SU-DHL-6 (cell line): ENCODE measurements at regions not wholly inside any gene's neighbourhood (a gene's known extent, or its start where the extent isn't known, plus 50 kb on each side); places are given as distances from the start of the nearest gene placed in this dataset.

Experiments
- H2AFZ ChIP-seq: fragments of 200-600 bp; sonication (generic); 2 replicates; pipeline ENCODE4 v1.6.1; 2014; ENCODE audit warnings: low read depth, mild to moderate bottlenecking, moderate library complexity, mixed read lengths, antibody characterized with exemption, low read length; ENCODE audit not compliant: severe bottlenecking
- H3F3A ChIP-seq: fragments of 200-600 bp; shearing (Covaris generic); 2 replicates; pipeline ENCODE4 v1.6.0; 2016; ENCODE audit warnings: antibody characterized with exemption, mild to moderate bottlenecking; ENCODE audit not compliant: insufficient read depth
- H3K27ac ChIP-seq: fragments of 200-600 bp; sonication (generic); 2 replicates; pipeline ENCODE4 v1.5.1; 2016; ENCODE audit warnings: low read depth, mild to moderate bottlenecking, low read length, moderate library complexity, mixed read lengths
- H3K27me3 ChIP-seq: fragments of 200-600 bp; sonication (generic), shearing (Covaris generic); 2 replicates; pipeline ENCODE4 v1.6.0; 2014; ENCODE audit warnings: mild to moderate bottlenecking, low read length
- H3K36me3 ChIP-seq: fragments of 200-600 bp; sonication (generic); 2 replicates; pipeline ENCODE4 v1.6.1; 2014; ENCODE audit warnings: mild to moderate bottlenecking, low read length, mixed read lengths
- H3K4me2 ChIP-seq: fragments of 300-600, 200-600 bp; shearing (Covaris generic), sonication (generic); 2 replicates; pipeline ENCODE4 v1.6.0; 2014; ENCODE audit warnings: low read length, low read depth, mild to moderate bottlenecking; ENCODE audit not compliant: poor library complexity, severe bottlenecking
- H3K4me3 ChIP-seq: fragments of 200-600 bp; sonication (generic); 2 replicates; pipeline ENCODE4 v1.5.1; 2014; ENCODE audit warnings: antibody characterized with exemption, low read length, mild to moderate bottlenecking, mixed read lengths; ENCODE audit not compliant: insufficient read depth, poor library complexity, severe bottlenecking
- H3K79me2 ChIP-seq: fragments of 200-600 bp; sonication (generic); 2 replicates; pipeline ENCODE4 v1.6.1; 2014; ENCODE audit warnings: mild to moderate bottlenecking, low read length, moderate library complexity; ENCODE audit not compliant: insufficient read depth
- H3K9ac ChIP-seq: fragments of 200-600 bp; sonication (generic); 2 replicates; pipeline ENCODE4 v1.7.0; 2014; ENCODE audit warnings: mild to moderate bottlenecking, low read length
- H3K9me2 ChIP-seq: fragments of 200-600 bp; sonication (generic); replicated peaks from 2 replicates; pipeline ENCODE4 v1.6.1; 2014; ENCODE audit warnings: low read length; ENCODE audit not compliant: insufficient read depth
- H3K9me3 ChIP-seq: fragments of 200-600 bp; sonication (generic); 2 replicates; pipeline ENCODE4 v1.6.1; 2014; ENCODE audit warnings: low read length, mixed read lengths; ENCODE audit not compliant: insufficient read depth
- H4K20me1 ChIP-seq: fragments of 200-600 bp; sonication (generic); 2 replicates; pipeline ENCODE4 v1.6.1; 2014; ENCODE audit warnings: low read depth, mild to moderate bottlenecking, antibody characterized with exemption, low read length, moderate library complexity, mixed read lengths
- EZH2phosphoT487 ChIP-seq: fragments of 200-600 bp; sonication (generic), shearing (Covaris generic); conservative IDR thresholded peaks from 2 replicates; pipeline ENCODE4 v1.6.1; 2018; ENCODE audit warnings: mild to moderate bottlenecking, antibody characterized with exemption, low read length, moderate library complexity, mixed read lengths
- TF ChIP-seq, protein P1 (sequence below): fragments of 200-600 bp; sonication (generic); IDR thresholded peaks from one replicate; pipeline ENCODE4 v1.5.1; 2017; ENCODE audit warnings: antibody characterized with exemption, mild to moderate bottlenecking, low read length, moderate library complexity; ENCODE audit not compliant: insufficient read depth, poor library complexity, severe bottlenecking

DNA sequence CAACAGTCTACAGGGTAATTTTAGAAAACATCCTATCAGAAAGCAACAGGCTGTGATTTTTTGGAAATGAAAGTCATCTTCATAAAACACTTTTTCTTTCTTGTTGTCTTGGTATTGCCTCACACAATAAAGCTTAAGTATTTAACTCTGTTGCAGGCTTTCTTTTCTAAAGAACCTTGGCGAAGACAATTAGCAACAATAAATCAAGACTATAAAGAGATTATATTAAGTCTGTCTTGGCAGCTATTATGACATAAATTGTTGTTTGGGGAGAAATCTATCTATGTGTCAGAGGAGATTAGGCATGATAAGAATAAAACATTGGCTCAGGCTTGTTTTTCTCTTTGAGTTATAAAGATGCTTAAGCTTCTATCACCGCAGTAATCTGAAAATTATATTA, 1774.8 kb downstream of the ARAP2 start:
- Histone ChIP-seq H3K27me3 (no peaks in the 10 kb centered on the region), H3K9me2 (no peaks in the 10 kb centered on the region), H4K20me1 (no peaks in the 10 kb centered on the region), H3K4me3 (no peak overlapping the region), H3K36me3 (no peaks in the 10 kb centered on the region), H3K9ac (no peak overlapping the region), H3K27ac (no peak overlapping the region), H3K79me2 (no peaks in the 10 kb centered on the region), H2AFZ (peak overlapping the region; percentile 56), H3F3A (no peaks in the 10 kb centered on the region), H3K4me2 (no peak overlapping the region), H3K9me3 (peaks cover 3% of the 10 kb centered on the region; the same call in 1 of the 2 replicates)
- TF ChIP-seq, protein P1, sequence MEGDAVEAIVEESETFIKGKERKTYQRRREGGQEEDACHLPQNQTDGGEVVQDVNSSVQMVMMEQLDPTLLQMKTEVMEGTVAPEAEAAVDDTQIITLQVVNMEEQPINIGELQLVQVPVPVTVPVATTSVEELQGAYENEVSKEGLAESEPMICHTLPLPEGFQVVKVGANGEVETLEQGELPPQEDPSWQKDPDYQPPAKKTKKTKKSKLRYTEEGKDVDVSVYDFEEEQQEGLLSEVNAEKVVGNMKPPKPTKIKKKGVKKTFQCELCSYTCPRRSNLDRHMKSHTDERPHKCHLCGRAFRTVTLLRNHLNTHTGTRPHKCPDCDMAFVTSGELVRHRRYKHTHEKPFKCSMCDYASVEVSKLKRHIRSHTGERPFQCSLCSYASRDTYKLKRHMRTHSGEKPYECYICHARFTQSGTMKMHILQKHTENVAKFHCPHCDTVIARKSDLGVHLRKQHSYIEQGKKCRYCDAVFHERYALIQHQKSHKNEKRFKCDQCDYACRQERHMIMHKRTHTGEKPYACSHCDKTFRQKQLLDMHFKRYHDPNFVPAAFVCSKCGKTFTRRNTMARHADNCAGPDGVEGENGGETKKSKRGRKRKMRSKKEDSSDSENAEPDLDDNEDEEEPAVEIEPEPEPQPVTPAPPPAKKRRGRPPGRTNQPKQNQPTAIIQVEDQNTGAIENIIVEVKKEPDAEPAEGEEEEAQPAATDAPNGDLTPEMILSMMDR, result no peak
- no peak for TF ChIP-seq EZH2phosphoT487

DNA sequence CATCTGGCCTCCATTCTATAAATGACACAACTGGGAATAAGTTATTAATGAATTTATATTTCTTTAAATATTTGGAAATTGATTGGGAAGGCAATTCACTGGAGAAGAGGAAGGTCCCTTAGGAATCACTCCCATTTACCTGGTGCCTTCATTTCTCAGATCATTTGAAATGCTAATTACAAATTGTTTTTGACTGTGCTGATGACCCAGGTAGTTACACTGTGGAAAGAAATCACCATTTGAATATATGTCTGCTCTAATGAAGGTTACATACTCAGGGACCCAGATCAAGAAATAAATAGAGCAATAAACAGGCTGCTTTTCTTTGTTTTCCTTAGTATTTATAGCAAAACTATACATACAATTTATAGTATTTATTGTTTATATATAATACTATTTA, 1759.1 kb downstream of the ARAP2 start:
- H3F3A ChIP-seq, result no peaks in the 10 kb centered on the region
- TF ChIP-seq, protein P1, result no peak
- TF ChIP-seq EZH2phosphoT487, result no peak
- H3K9ac ChIP-seq, result no peak overlapping the region
- H3K27me3 ChIP-seq, result no peaks in the 10 kb centered on the region
- H3K9me2 ChIP-seq, result no peaks in the 10 kb centered on the region
- no peak overlapping the region for H3K4me2 ChIP-seq
- H4K20me1 ChIP-seq, result no peaks in the 10 kb centered on the region
- no peak overlapping the region for H3K4me3 ChIP-seq
- H2AFZ ChIP-seq, result no peak overlapping the region
- no peaks in the 10 kb centered on the region; the same call in 1 of the 2 replicates for H3K9me3 ChIP-seq
- H3K27ac ChIP-seq, result no peak overlapping the region
- no peaks in the 10 kb centered on the region for H3K36me3 ChIP-seq
- no peaks in the 10 kb centered on the region for H3K79me2 ChIP-seq

DNA sequence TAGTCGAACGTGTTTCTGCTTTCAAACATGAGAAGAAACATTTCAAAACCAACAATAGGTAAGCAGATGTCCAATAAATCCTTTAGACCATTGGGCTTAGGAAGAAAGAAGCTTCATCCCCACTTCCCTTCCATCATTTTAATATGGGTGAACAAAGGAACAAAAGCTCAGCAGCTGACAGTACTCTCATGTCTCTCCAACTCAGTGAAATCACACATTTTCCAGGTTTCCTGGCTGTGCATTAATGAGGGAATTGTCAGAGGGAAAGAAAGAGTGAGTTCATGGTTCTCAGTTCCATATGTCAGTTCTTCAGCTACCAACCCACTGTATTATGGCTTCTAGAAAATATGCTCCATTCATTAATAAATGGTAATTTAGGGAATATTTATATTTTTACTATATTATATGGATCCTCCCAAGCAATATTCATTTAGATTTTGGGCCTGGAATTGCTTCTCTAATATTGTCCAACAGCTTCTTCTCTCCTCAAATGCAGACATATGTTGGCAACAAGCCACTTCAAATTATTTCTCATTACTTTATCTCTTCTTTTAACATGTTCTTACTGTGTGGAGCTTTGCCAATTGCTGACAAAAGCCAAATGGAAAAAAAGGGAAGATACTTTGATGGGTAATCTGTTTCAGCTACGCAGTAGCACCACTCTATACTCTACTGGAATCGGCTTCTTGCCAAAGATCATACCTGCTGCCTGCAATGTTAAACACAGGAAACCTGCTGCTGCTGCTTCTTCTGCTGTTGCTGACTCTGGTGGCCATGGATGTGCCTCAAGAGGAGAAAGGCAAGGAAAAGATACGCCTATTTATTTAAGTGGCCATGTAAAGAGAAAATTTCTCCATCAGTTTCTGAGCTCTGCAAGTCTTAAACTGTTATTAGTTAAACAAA, 1757.6 kb downstream of the ARAP2 start:
- Histone ChIP-seq H3K4me3 (no peak overlapping the region), H4K20me1 (no peaks in the 10 kb centered on the region), H3K9ac (no peak overlapping the region), H3F3A (no peaks in the 10 kb centered on the region), H3K79me2 (no peaks in the 10 kb centered on the region), H2AFZ (peak overlapping the region; percentile 24), H3K4me2 (no peak overlapping the region), H3K27me3 (no peaks in the 10 kb centered on the region), H3K36me3 (no peaks in the 10 kb centered on the region), H3K9me2 (no peaks in the 10 kb centered on the region), H3K27ac (no peak overlapping the region), H3K9me3 (peaks cover 3% of the 10 kb centered on the region; the same call in 1 of the 2 replicates)
- no peak for TF ChIP-seq EZH2phosphoT487
- TF ChIP-seq, protein P1, result no peak
